Mesendoderm (in vitro differentiated cells): ENCODE measurements at regions not wholly inside any gene's neighbourhood (a gene's known extent, or its start where the extent isn't known, plus 50 kb on each side); places are given as distances from the start of the nearest gene placed in this dataset.

Experiments
- DNase-seq: peaks from one replicate; pipeline ENCODE4 v3.0.0; 2013
- H2AK5ac ChIP-seq: 2 replicates; pipeline ENCODE4 v1.6.1; 2013; ENCODE audit warnings: low read length, inconsistent platforms
- H2BK120ac ChIP-seq: 2 replicates; pipeline ENCODE4 v1.6.1; 2013; ENCODE audit warnings: low read depth, mild to moderate bottlenecking, low read length, moderate library complexity, mixed read lengths
- H2BK15ac ChIP-seq: replicated peaks from 2 replicates; pipeline ENCODE4 v1.6.1; 2013; ENCODE audit warnings: low read depth, mild to moderate bottlenecking, moderate library complexity
- H2BK5ac ChIP-seq: 2 replicates; pipeline ENCODE4 v1.6.1; 2013; ENCODE audit warnings: low read length, inconsistent platforms
- H3K18ac ChIP-seq: 2 replicates; pipeline ENCODE4 v1.6.1; 2013; ENCODE audit warnings: mild to moderate bottlenecking, low read length, mixed read lengths
- H3K23ac ChIP-seq: one replicate; pipeline ENCODE4 v1.6.1; 2013; ENCODE audit warnings: low read length
- H3K27ac ChIP-seq: 2 replicates; pipeline ENCODE4 v1.5.1; 2013; ENCODE audit warnings: low read depth, mild to moderate bottlenecking, inconsistent platforms, low read length, moderate library complexity
- H3K27me3 ChIP-seq: 2 replicates; pipeline ENCODE4 v1.6.1; 2013; ENCODE audit warnings: low read length, control low read depth, mild to moderate bottlenecking, inconsistent platforms; ENCODE audit not compliant: insufficient read depth, poor library complexity
- H3K36me3 ChIP-seq: 2 replicates; pipeline ENCODE4 v1.6.1; 2013; ENCODE audit warnings: low read length, inconsistent platforms; ENCODE audit not compliant: control insufficient read depth, insufficient read depth
- H3K4ac ChIP-seq: one replicate; pipeline ENCODE4 v1.6.1; 2013; ENCODE audit warnings: low read depth, mild to moderate bottlenecking, low read length, moderate library complexity
- H3K4me1 ChIP-seq: 2 replicates; pipeline ENCODE4 v1.6.1; 2013; ENCODE audit warnings: low read depth, low read length, inconsistent platforms; ENCODE audit not compliant: control insufficient read depth
- H3K4me2 ChIP-seq: 2 replicates; pipeline ENCODE4 v1.6.1; 2013; ENCODE audit warnings: low read length
- H3K4me3 ChIP-seq: 2 replicates; pipeline ENCODE4 v1.5.1; 2013; ENCODE audit warnings: mild to moderate bottlenecking, low read length
- H3K56ac ChIP-seq: one replicate; pipeline ENCODE4 v1.6.1; 2013; ENCODE audit warnings: low read length
- H3K79me1 ChIP-seq: 2 replicates; pipeline ENCODE4 v1.6.1; 2013; ENCODE audit warnings: low read length, inconsistent platforms
- H3K79me2 ChIP-seq: 2 replicates; pipeline ENCODE4 v1.6.1; 2013; ENCODE audit warnings: mild to moderate bottlenecking, low read length; ENCODE audit not compliant: control insufficient read depth, insufficient read depth
- H3K9ac ChIP-seq: 2 replicates; pipeline ENCODE4 v1.6.1; 2013; ENCODE audit warnings: low read length, inconsistent platforms
- H4K5ac ChIP-seq: one replicate; pipeline ENCODE4 v1.6.1; 2013; ENCODE audit warnings: low read length
- H4K8ac ChIP-seq: one replicate; pipeline ENCODE4 v1.6.1; 2013; ENCODE audit warnings: low read depth, mild to moderate bottlenecking, control low read depth, low read length, moderate library complexity
- WGBS: extraction: QIAGEN DNeasy Blood & Tissue Kit; methylation state at CpG from one replicate; pipeline ENCODE4 v1.1.7; 2013; ENCODE audit warnings: low lambda C conversion rate, missing lambda C conversion rate; ENCODE audit not compliant: insufficient coverage; ENCODE audit errors: extremely low coverage; 5-methylcytosine and 5-hydroxymethylcytosine counted together

DNA sequence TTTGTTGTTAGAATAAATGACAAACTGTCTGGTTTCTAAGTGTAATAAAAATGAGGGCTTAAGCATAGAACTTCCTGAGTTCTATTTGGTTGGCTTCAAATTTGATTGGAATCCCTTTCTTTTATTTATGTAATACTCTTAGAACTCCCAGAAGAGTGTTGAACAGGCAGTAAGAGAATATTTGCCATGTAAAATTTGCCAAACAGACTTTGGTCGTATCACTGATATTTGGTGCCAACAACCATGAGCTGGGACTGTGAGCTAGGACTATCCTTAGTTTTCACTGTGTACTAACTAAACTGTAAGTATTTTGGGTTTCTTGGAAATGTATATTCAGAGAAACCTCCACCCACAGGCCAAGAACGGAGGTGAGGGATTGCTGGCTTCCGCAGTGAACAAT is 971.2 kb upstream of the SOX9 start:
- Histone ChIP-seq H3K23ac (no peak overlapping the region), H3K79me1 (no peaks in the 10 kb centered on the region), H3K27ac (no peak overlapping the region), H3K4me2 (no peak overlapping the region), H3K56ac (no peak overlapping the region), H4K5ac (no peak overlapping the region), H3K9ac (no peak overlapping the region), H3K79me2 (no peaks in the 10 kb centered on the region), H3K4ac (no peak overlapping the region), H2BK5ac (no peak overlapping the region), H2BK120ac (no peak overlapping the region), H3K36me3 (no peaks in the 10 kb centered on the region), H4K8ac (no peak overlapping the region), H3K4me3 (no peak overlapping the region), H3K27me3 (no peaks in the 10 kb centered on the region), H3K18ac (no peak overlapping the region), H3K4me1 (no peaks in the 10 kb centered on the region), H2AK5ac (no peak overlapping the region), H2BK15ac (no peak overlapping the region)
- WGBS, result no CpG with 5 or more reads among the region's 3 CpGs
- DNase-seq, result no peak

GRCh38 chr17:71157297-71157696 is 963.5 kb upstream of the SOX9 start:
- H2BK15ac ChIP-seq, result no peak overlapping the region
- no peak overlapping the region for H3K4ac ChIP-seq
- H4K8ac ChIP-seq, result no peak overlapping the region
- no peak overlapping the region for H3K9ac ChIP-seq
- H3K79me2 ChIP-seq, result no peaks in the 10 kb centered on the region
- no peak overlapping the region for H3K23ac ChIP-seq
- no peaks in the 10 kb centered on the region for H3K79me1 ChIP-seq
- H3K56ac ChIP-seq, result no peak overlapping the region
- no peak overlapping the region for H2BK5ac ChIP-seq
- no peak overlapping the region for H2BK120ac ChIP-seq
- no peak overlapping the region for H4K5ac ChIP-seq
- no CpG with 5 or more reads among the region's 2 CpGs for WGBS
- H3K18ac ChIP-seq, result no peak overlapping the region
- H2AK5ac ChIP-seq, result no peak overlapping the region
- H3K4me2 ChIP-seq, result no peak overlapping the region
- no peak for DNase-seq
- no peak overlapping the region for H3K4me3 ChIP-seq
- H3K36me3 ChIP-seq, result no peaks in the 10 kb centered on the region
- H3K4me1 ChIP-seq, result no peaks in the 10 kb centered on the region
- H3K27me3 ChIP-seq, result no peaks in the 10 kb centered on the region
- no peak overlapping the region for H3K27ac ChIP-seq

- Histone ChIP-seq H3K18ac (no peak overlapping the region), H3K27ac (no peak overlapping the region), H3K79me1 (no peaks in the 10 kb centered on the region), H3K9ac (no peak overlapping the region), H3K4ac (no peak overlapping the region), H3K4me2 (no peak overlapping the region), H3K27me3 (no peaks in the 10 kb centered on the region), H4K8ac (no peak overlapping the region), H2AK5ac (no peak overlapping the region), H4K5ac (no peak overlapping the region), H3K23ac (no peak overlapping the region), H3K56ac (no peak overlapping the region), H3K79me2 (no peaks in the 10 kb centered on the region), H3K4me3 (no peak overlapping the region), H2BK15ac (no peak overlapping the region), H3K4me1 (no peaks in the 10 kb centered on the region), H2BK120ac (no peak overlapping the region), H2BK5ac (no peak overlapping the region), H3K36me3 (no peaks in the 10 kb centered on the region)
- no peak for DNase-seq
- no CpG with 5 or more reads among the region's 4 CpGs for WGBS
These were observed 962.4 kb upstream of the SOX9 start for GRCh38 chr17:71158437-71158836.

- H2BK15ac ChIP-seq, result no peak overlapping the region
- DNase-seq, result no peak
- H2BK5ac ChIP-seq, result no peak overlapping the region
- no peak overlapping the region for H3K56ac ChIP-seq
- no peaks in the 10 kb centered on the region for H3K79me2 ChIP-seq
- H2BK120ac ChIP-seq, result no peak overlapping the region
- H3K4me2 ChIP-seq, result no peak overlapping the region
- no peak overlapping the region for H3K9ac ChIP-seq
- H3K79me1 ChIP-seq, result no peaks in the 10 kb centered on the region
- no peak overlapping the region for H3K23ac ChIP-seq
- H3K27ac ChIP-seq, result no peak overlapping the region
- H4K5ac ChIP-seq, result no peak overlapping the region
- no peak overlapping the region for H3K4me3 ChIP-seq
- H2AK5ac ChIP-seq, result no peak overlapping the region
- H3K27me3 ChIP-seq, result no peaks in the 10 kb centered on the region
- WGBS, result no CpG with 5 or more reads among the region's 6 CpGs
- no peak overlapping the region for H3K18ac ChIP-seq
- no peak overlapping the region for H4K8ac ChIP-seq
- no peaks in the 10 kb centered on the region for H3K4me1 ChIP-seq
- no peak overlapping the region for H3K4ac ChIP-seq
- no peaks in the 10 kb centered on the region for H3K36me3 ChIP-seq
These were observed 957.6 kb upstream of the SOX9 start for GRCh38 chr17:71163121-71163812.

- Histone ChIP-seq H3K4me3 (no peak overlapping the region), H3K4ac (no peak overlapping the region), H4K8ac (no peak overlapping the region), H3K27me3 (no peaks in the 10 kb centered on the region), H3K4me1 (no peaks in the 10 kb centered on the region), H2BK15ac (no peak overlapping the region), H3K23ac (no peak overlapping the region), H3K4me2 (no peak overlapping the region), H3K27ac (no peak overlapping the region), H3K56ac (no peak overlapping the region), H2BK120ac (no peak overlapping the region), H3K36me3 (no peaks in the 10 kb centered on the region), H3K18ac (no peak overlapping the region), H2BK5ac (no peak overlapping the region), H4K5ac (no peak overlapping the region), H3K79me2 (no peaks in the 10 kb centered on the region), H3K79me1 (no peaks in the 10 kb centered on the region), H2AK5ac (no peak overlapping the region), H3K9ac (no peak overlapping the region)
- DNase-seq, result no peak
- WGBS, result no CpG with 5 or more reads among the region's 8 CpGs
These were observed 957.1 kb upstream of the SOX9 start for GRCh38 chr17:71163813-71164122.

- DNase-seq, result no peak
- no peak overlapping the region for H3K4ac ChIP-seq
- H4K8ac ChIP-seq, result no peak overlapping the region
- H3K79me1 ChIP-seq, result no peaks in the 10 kb centered on the region
- no peak overlapping the region for H3K56ac ChIP-seq
- H3K36me3 ChIP-seq, result no peaks in the 10 kb centered on the region
- no CpG with 5 or more reads among the region's 3 CpGs for WGBS
- H4K5ac ChIP-seq, result no peak overlapping the region
- H3K23ac ChIP-seq, result no peak overlapping the region
- no peak overlapping the region for H2AK5ac ChIP-seq
- H3K4me3 ChIP-seq, result no peak overlapping the region
- H3K79me2 ChIP-seq, result no peaks in the 10 kb centered on the region
- no peak overlapping the region for H3K9ac ChIP-seq
- H3K18ac ChIP-seq, result no peak overlapping the region
- no peak overlapping the region for H2BK15ac ChIP-seq
- no peak overlapping the region for H3K4me2 ChIP-seq
- no peak overlapping the region for H3K27ac ChIP-seq
- H2BK120ac ChIP-seq, result no peak overlapping the region
- H3K4me1 ChIP-seq, result no peaks in the 10 kb centered on the region
- H3K27me3 ChIP-seq, result no peaks in the 10 kb centered on the region
- H2BK5ac ChIP-seq, result no peak overlapping the region
These were observed 956.3 kb upstream of the SOX9 start for GRCh38 chr17:71164561-71164960.
